Osteoblast (primary cell): ENCODE measurements at regions not wholly inside any gene's neighbourhood (a gene's known extent, or its start where the extent isn't known, plus 50 kb on each side); places are given as distances from the start of the nearest gene placed in this dataset.

Experiments used
- DNase-seq: peaks from one replicate; pipeline ENCODE4 v3.0.0; 2011; ENCODE audit warnings: low spot score, mixed read lengths; ENCODE audit not compliant: insufficient read length; ENCODE audit errors: missing footprints
- H2AFZ ChIP-seq: 2 replicates; pipeline ENCODE4 v1.6.0; 2011; ENCODE audit warnings: mild to moderate bottlenecking, low read length
- H3K27ac ChIP-seq: 2 replicates; pipeline ENCODE4 v1.5.1; 2011; ENCODE audit warnings: mild to moderate bottlenecking, low read depth, low read length, moderate library complexity
- H3K27me3 ChIP-seq: 2 replicates; pipeline ENCODE4 v1.6.0; 2012; ENCODE audit warnings: mild to moderate bottlenecking, control low read depth, inconsistent platforms, low read length, moderate library complexity; ENCODE audit not compliant: insufficient read depth
- H3K36me3 ChIP-seq: 2 replicates; pipeline ENCODE4 v1.5.1; 2011; ENCODE audit warnings: mild to moderate bottlenecking, low read length, control low read depth, moderate library complexity; ENCODE audit not compliant: insufficient read depth
- H3K4me1 ChIP-seq: 2 replicates; pipeline ENCODE4 v1.5.1; 2011; ENCODE audit warnings: mild to moderate bottlenecking, low read length, control low read depth, moderate library complexity; ENCODE audit not compliant: insufficient read depth
- H3K4me2 ChIP-seq: 2 replicates; pipeline ENCODE4 v1.6.0; 2011; ENCODE audit warnings: mild to moderate bottlenecking, low read length; ENCODE audit not compliant: insufficient read depth
- H3K4me3 ChIP-seq: fragments of 200-600 bp; sonication (generic); 3 replicates; pipeline ENCODE4 v1.5.1; 2012; ENCODE audit warnings: mild to moderate bottlenecking, low read length, inconsistent platforms; ENCODE audit not compliant: insufficient read depth
- H3K79me2 ChIP-seq: 2 replicates; pipeline ENCODE4 v1.6.0; 2012; ENCODE audit warnings: mild to moderate bottlenecking, low read length, control low read depth, inconsistent platforms; ENCODE audit not compliant: insufficient read depth
- H3K9me3 ChIP-seq: 2 replicates; pipeline ENCODE4 v1.5.1; 2011; ENCODE audit warnings: low read depth, low read length, control low read depth
- H4K20me1 ChIP-seq: 2 replicates; pipeline ENCODE4 v1.6.0; 2012; ENCODE audit warnings: mild to moderate bottlenecking, low read length, control low read depth; ENCODE audit not compliant: insufficient read depth
- TF ChIP-seq, protein P1 (sequence below): IDR thresholded peaks from 2 replicates; pipeline ENCODE4 v1.5.1; 2011; ENCODE audit warnings: mild to moderate bottlenecking, low read depth, low read length, moderate library complexity; ENCODE audit errors: extremely low read depth

DNA sequence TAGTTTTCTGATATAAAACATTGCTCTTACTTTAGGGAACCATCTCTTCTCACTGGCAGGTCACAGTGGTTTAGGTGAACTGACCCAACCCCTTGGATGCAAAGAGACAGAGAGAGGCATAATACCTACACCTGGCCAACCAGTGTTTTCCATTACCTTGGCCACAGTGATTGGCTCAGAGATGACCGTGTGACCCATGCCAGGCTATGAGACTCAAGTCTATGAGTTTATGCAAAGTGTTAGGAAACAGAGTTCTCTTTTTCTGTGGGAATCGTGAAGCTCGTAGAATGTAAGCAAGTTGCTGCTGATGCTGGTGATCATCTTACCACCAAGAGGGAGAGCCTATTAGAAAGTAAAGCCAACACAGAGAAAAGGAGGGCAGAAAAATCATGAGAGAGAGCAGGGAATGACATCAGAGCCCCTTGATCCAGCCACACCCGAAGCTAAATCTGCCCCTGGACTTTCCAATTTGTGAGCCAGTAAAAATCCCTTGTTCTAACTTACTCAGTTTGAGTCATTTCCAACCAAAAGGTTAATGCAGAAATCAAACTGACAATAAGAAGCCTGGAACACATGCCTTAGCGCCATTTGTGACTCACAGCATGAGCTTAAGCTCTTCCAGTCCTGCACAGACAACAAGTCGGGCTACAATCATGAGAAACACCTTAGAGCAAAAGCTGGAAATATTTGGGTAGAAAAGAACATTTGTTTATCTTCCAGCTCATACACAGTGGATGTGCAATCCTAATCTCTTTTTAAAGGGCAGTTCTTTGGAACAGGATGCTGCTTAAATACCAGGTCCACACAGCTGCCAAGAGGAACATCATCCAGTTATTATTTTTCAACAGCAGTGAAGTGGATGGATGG, 81.3 kb upstream of the KAZN start:
- Histone ChIP-seq H3K4me2 (no peak overlapping the region), H2AFZ (no peak overlapping the region), H3K27me3 (no peaks in the 10 kb centered on the region), H4K20me1 (no peaks in the 10 kb centered on the region), H3K4me3 (no peak overlapping the region), H3K4me1 (peaks cover 32% of the 10 kb centered on the region), H3K36me3 (no peaks in the 10 kb centered on the region), H3K79me2 (no peaks in the 10 kb centered on the region), H3K27ac (peak overlapping the region; percentile 40), H3K9me3 (no peaks in the 10 kb centered on the region)
- peak; percentile 82 for DNase-seq
- TF ChIP-seq, protein P1, sequence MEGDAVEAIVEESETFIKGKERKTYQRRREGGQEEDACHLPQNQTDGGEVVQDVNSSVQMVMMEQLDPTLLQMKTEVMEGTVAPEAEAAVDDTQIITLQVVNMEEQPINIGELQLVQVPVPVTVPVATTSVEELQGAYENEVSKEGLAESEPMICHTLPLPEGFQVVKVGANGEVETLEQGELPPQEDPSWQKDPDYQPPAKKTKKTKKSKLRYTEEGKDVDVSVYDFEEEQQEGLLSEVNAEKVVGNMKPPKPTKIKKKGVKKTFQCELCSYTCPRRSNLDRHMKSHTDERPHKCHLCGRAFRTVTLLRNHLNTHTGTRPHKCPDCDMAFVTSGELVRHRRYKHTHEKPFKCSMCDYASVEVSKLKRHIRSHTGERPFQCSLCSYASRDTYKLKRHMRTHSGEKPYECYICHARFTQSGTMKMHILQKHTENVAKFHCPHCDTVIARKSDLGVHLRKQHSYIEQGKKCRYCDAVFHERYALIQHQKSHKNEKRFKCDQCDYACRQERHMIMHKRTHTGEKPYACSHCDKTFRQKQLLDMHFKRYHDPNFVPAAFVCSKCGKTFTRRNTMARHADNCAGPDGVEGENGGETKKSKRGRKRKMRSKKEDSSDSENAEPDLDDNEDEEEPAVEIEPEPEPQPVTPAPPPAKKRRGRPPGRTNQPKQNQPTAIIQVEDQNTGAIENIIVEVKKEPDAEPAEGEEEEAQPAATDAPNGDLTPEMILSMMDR = no peak

DNA sequence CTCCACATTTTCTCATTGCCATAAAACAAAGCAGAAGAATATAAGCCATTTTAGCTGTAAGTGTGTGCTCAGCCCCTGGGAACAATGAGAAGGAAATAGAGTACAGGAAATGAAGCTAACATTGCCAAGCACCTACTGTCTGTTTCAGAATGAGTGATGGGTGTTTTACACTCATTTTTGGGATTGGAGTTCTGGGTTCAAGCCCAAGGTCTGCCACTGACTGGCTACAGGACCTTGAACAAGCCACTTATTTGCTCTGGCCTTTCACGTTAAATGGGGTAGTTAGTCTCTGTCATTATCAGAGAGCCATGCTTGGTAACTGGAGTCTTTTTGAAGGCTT, 80.7 kb upstream of the KAZN start:
- no peak overlapping the region for H3K4me3 ChIP-seq
- TF ChIP-seq, protein P1 = no peak
- no peaks in the 10 kb centered on the region for H3K9me3 ChIP-seq
- H3K4me1 ChIP-seq = peaks cover 38% of the 10 kb centered on the region
- DNase-seq = no peak
- no peaks in the 10 kb centered on the region for H3K27me3 ChIP-seq
- no peak overlapping the region for H3K4me2 ChIP-seq
- H3K36me3 ChIP-seq = no peaks in the 10 kb centered on the region
- peak overlapping the region; percentile 40 for H3K27ac ChIP-seq
- no peaks in the 10 kb centered on the region for H3K79me2 ChIP-seq
- no peak overlapping the region for H2AFZ ChIP-seq
- H4K20me1 ChIP-seq = no peaks in the 10 kb centered on the region

DNA sequence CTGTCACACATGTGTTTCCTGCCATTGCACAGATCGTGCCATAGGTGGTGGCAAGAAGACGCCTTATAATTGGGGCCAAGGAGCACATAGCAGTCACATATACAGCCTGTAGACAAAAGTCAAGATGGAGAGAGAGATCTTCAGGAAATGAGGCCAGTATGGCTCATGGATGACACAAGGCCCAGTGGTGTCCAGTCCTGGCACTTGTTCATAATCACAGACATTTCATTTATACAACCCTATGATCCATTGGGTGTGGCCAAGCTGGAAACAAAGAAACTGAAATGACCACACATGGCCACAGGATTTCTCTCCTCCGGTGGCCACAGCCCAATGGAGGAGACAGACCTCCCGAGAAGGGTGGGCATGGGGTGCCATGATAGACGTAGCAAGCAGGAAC, 78.5 kb upstream of the KAZN start:
- H3K9me3 ChIP-seq = no peaks in the 10 kb centered on the region
- H3K36me3 ChIP-seq = no peaks in the 10 kb centered on the region
- no peaks in the 10 kb centered on the region for H4K20me1 ChIP-seq
- peaks cover 43% of the 10 kb centered on the region for H3K4me1 ChIP-seq
- no peak overlapping the region for H2AFZ ChIP-seq
- no peak overlapping the region for H3K4me2 ChIP-seq
- TF ChIP-seq, protein P1 = no peak
- H3K4me3 ChIP-seq = no peak overlapping the region
- no peaks in the 10 kb centered on the region for H3K79me2 ChIP-seq
- peak overlapping the region; percentile 97 for H3K27ac ChIP-seq
- peak; percentile 71 for DNase-seq
- H3K27me3 ChIP-seq = no peaks in the 10 kb centered on the region

DNA sequence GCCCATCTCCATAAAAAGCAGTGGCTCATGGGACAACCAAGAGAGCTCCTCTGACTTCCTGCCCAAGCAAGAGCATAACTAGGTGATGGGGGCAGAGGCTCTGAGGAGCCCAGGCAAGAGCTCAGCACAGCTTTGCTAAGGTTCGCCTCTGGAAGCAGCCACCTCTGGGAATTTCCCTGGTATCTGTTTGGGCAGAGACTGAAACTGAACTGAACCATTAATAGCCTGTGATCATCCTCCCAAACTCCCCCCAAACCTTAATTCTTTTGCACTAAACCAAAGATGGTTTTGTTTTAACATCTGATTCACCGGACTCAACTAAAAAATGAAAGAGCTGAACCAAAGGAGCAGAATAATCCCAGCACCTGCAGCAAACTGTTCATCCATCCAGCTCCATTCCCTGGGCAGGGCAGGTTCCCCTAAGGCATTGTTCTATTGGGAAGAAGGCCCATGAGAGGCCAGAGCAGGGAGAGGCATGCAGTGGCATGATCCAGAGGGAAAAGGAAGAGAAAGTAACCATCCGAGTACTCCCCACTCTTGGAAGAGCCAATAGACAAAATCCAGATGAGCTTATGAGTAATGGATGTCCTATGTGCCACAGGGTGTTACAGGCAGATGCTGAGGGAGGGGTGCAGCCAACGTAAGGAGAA, 77.8 kb upstream of the KAZN start:
- Histone ChIP-seq H3K4me2 (no peak overlapping the region), H3K9me3 (no peaks in the 10 kb centered on the region), H3K4me3 (no peak overlapping the region), H3K27ac (peak overlapping the region; percentile 97), H3K4me1 (peaks cover 43% of the 10 kb centered on the region), H3K79me2 (no peaks in the 10 kb centered on the region), H3K27me3 (no peaks in the 10 kb centered on the region), H2AFZ (no peak overlapping the region), H4K20me1 (no peaks in the 10 kb centered on the region), H3K36me3 (no peaks in the 10 kb centered on the region)
- TF ChIP-seq, protein P1 = no peak
- no peak for DNase-seq
